ENCODE measurements at regions not wholly inside any gene's neighbourhood (a gene's known extent, or its start where the extent isn't known, plus 50 kb on each side); places are given as distances from the start of the nearest gene placed in this dataset.
"Not testable (repeated sequence)": the region's sequence is repeated elsewhere in the genome, so short reads cannot be mapped to it uniquely, and the experiment has no call there.

- DNase-seq (ENCODE audit: low read depth), result no peak
These were observed 91.4 kb upstream of the NAMPT start for GRCh38 chr7:106376026-106376799.

GRCh38 chr7:106375499-106375898 is 90.7 kb upstream of the NAMPT start:
- no peak for DNase-seq (ENCODE audit: low read depth)

GRCh38 chr7:106374437-106374836 is 89.7 kb upstream of the NAMPT start:
- DNase-seq (ENCODE audit: low read depth), result no peak

GRCh38 chr7:106372595-106373318 is 88.0 kb upstream of the NAMPT start:
- no peak for DNase-seq (ENCODE audit: low read depth)

GRCh38 chr7:106372126-106372525 is 87.3 kb upstream of the NAMPT start:
- DNase-seq (ENCODE audit: low read depth), result no peak

- no peak for DNase-seq (ENCODE audit: low read depth)
These were observed 86.8 kb upstream of the NAMPT start for GRCh38 chr7:106371629-106372028.

- no peak for DNase-seq (ENCODE audit: low read depth)
These were observed 85.8 kb upstream of the NAMPT start for GRCh38 chr7:106370542-106370941.

GRCh38 chr7:106369816-106370215 is 85.0 kb upstream of the NAMPT start:
- DNase-seq (ENCODE audit: low read depth), result no peak

GRCh38 chr7:106369352-106369751 is 84.6 kb upstream of the NAMPT start:
- DNase-seq (ENCODE audit: low read depth), result no peak

GRCh38 chr7:106367664-106368063 is 82.9 kb upstream of the NAMPT start:
- DNase-seq (ENCODE audit: low read depth), result no peak

GRCh38 chr7:106367018-106367420 is 82.2 kb upstream of the NAMPT start:
- DNase-seq (ENCODE audit: low read depth), result no peak

GRCh38 chr7:106365252-106366005 is 80.6 kb upstream of the NAMPT start:
- DNase-seq (ENCODE audit: low read depth), result no peak

GRCh38 chr7:106362507-106362906 is 77.7 kb upstream of the NAMPT start:
- DNase-seq (ENCODE audit: low read depth), result not testable (repeated sequence)

- DNase-seq (ENCODE audit: low read depth), result no peak
These were observed 73.4 kb upstream of the NAMPT start for GRCh38 chr7:106358103-106358663.

GRCh38 chr7:106357675-106358074 is 72.9 kb upstream of the NAMPT start:
- DNase-seq (ENCODE audit: low read depth), result no peak

GRCh38 chr7:106354822-106355221 is 70.0 kb upstream of the NAMPT start:
- no peak for DNase-seq (ENCODE audit: low read depth)

- DNase-seq (ENCODE audit: low read depth), result no peak
These were observed 69.2 kb upstream of the NAMPT start for GRCh38 chr7:106353944-106354343.

- DNase-seq (ENCODE audit: low read depth), result no peak
These were observed 63.4 kb upstream of the NAMPT start for GRCh38 chr7:106348231-106348630.

GRCh38 chr7:106347229-106347833 is 62.5 kb upstream of the NAMPT start:
- DNase-seq (ENCODE audit: low read depth), result no peak

GRCh38 chr7:106346678-106347217 is 62.0 kb upstream of the NAMPT start:
- DNase-seq (ENCODE audit: low read depth), result peak; percentile 38

- no peak for DNase-seq (ENCODE audit: low read depth)
These were observed 61.4 kb upstream of the NAMPT start for GRCh38 chr7:106346167-106346677.
